NB4 (cell line): ENCODE measurements at regions not wholly inside any gene's neighbourhood (a gene's known extent, or its start where the extent isn't known, plus 50 kb on each side); places are given as distances from the start of the nearest gene placed in this dataset.

ENCODE experiments used
- DNase-seq: peaks from one replicate; pipeline ENCODE4 v3.0.0; 2010; ENCODE audit warnings: low read depth
- H3K4me3 ChIP-seq: one replicate; pipeline ENCODE4 v1.5.1; 2011; ENCODE audit warnings: mild to moderate bottlenecking, low read depth, low read length, moderate library complexity
- MYC ChIP-seq: IDR thresholded peaks from 2 replicates; pipeline ENCODE4 v1.6.1; 2011; ENCODE audit warnings: low read depth, low read length
- POLR2A ChIP-seq: IDR thresholded peaks from 2 replicates; pipeline ENCODE4 v1.6.1; 2011; ENCODE audit warnings: mild to moderate bottlenecking; ENCODE audit not compliant: insufficient read length; ENCODE audit errors: extremely low read depth
- TF ChIP-seq, protein P1 (sequence below): IDR thresholded peaks from 2 replicates; pipeline ENCODE4 v1.6.1; 2011; ENCODE audit warnings: low read depth, low read length
- TF ChIP-seq, protein P2 (sequence below): IDR thresholded peaks from one replicate; pipeline ENCODE4 v1.5.1; 2012; ENCODE audit warnings: low read depth, low read length

- DNase-seq = no peak
- TF ChIP-seq, protein P1, sequence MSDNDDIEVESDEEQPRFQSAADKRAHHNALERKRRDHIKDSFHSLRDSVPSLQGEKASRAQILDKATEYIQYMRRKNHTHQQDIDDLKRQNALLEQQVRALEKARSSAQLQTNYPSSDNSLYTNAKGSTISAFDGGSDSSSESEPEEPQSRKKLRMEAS = no peak
- TF ChIP-seq MYC = no peak
- TF ChIP-seq, protein P2, sequence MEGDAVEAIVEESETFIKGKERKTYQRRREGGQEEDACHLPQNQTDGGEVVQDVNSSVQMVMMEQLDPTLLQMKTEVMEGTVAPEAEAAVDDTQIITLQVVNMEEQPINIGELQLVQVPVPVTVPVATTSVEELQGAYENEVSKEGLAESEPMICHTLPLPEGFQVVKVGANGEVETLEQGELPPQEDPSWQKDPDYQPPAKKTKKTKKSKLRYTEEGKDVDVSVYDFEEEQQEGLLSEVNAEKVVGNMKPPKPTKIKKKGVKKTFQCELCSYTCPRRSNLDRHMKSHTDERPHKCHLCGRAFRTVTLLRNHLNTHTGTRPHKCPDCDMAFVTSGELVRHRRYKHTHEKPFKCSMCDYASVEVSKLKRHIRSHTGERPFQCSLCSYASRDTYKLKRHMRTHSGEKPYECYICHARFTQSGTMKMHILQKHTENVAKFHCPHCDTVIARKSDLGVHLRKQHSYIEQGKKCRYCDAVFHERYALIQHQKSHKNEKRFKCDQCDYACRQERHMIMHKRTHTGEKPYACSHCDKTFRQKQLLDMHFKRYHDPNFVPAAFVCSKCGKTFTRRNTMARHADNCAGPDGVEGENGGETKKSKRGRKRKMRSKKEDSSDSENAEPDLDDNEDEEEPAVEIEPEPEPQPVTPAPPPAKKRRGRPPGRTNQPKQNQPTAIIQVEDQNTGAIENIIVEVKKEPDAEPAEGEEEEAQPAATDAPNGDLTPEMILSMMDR = no peak
- no peak for TF ChIP-seq POLR2A
- H3K4me3 ChIP-seq = no peak overlapping the region
These were observed 93.9 kb upstream of the EGLN3 start for GRCh38 chr14:34044666-34045306.

- no peak for DNase-seq
- H3K4me3 ChIP-seq = no peak overlapping the region
- TF ChIP-seq, protein P1 = no peak
- TF ChIP-seq, protein P2 = no peak
These were observed 93.4 kb upstream of the EGLN3 start for GRCh38 chr14:34044373-34044637.

DNA sequence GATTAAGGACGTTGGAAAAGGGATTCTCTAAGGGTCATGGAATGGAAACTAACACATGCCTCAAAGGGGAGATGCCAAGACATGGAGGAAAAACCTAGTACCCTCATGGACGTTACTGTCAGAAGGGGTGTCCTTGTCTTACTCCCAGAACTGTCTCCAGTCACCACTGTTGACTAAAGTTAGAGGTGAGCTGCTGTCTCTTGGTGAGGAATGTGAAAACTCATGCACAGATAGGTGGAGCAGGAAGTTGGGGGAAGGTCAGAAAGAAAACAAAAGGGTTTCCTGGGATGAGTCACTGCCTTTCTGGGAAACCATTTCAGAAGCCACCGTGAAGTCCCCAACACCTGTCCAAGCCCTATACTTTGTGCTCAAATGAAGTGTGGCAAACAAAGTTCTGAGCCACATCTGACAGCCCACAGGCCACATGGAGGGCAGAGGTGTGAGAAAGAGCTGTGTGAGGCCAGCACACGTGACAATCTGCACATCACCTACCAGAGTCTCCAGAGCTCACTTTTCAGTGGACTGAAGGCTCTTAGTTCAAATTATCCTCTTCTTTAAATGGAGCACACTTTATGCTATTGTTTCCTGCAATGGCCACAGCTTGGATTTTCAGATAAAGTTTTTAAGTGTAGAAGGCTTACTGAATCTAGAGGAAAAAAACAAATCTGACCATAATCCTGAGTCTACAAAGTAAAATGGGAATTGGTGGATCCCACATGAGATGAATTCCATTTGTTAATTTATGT is 92.9 kb upstream of the EGLN3 start:
- TF ChIP-seq, protein P1 = no peak
- no peak for TF ChIP-seq MYC
- TF ChIP-seq POLR2A = no peak
- TF ChIP-seq, protein P2 = no peak

DNA sequence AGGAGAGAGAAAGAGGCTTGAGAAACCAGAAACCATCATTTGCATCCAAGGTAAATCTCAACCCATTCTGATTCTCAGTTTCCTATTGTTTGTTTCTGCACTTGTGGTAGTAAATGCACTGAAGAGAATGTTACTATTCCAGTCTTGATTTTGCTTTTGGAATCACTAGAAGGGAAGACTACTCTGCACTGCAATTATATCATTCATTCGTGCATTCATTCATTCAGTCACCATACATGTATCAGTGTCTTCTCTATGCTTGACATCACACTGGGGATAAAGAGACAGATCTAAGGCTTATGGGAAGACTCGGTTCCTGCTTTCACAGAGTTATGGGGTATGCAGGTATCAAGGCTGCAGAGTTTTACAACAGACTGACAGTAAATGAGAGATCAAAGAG is 90.3 kb upstream of the EGLN3 start:
- DNase-seq = no peak
- TF ChIP-seq, protein P1 = no peak
- TF ChIP-seq MYC (no peak), POLR2A (no peak)
- TF ChIP-seq, protein P2 = no peak
- no peak overlapping the region for H3K4me3 ChIP-seq

More for the DNA sequence above, 92.9 kb upstream of the EGLN3 start:
- no peak overlapping the region for H3K4me3 ChIP-seq
- no peak for DNase-seq

- TF ChIP-seq, protein P1 = no peak
- no peak for TF ChIP-seq MYC
- TF ChIP-seq, protein P2 = no peak
- no peak for TF ChIP-seq POLR2A
- DNase-seq = no peak
- no peak overlapping the region for H3K4me3 ChIP-seq
These were observed 89.9 kb upstream of the EGLN3 start for GRCh38 chr14:34040766-34041165.
